MG63 (cell line): ENCODE measurements at regions not wholly inside any gene's neighbourhood (a gene's known extent, or its start where the extent isn't known, plus 50 kb on each side); places are given as distances from the start of the nearest gene placed in this dataset.
A peak's percentile ranks its signal among the peaks of the same experiment; 100 is the strongest.

Experiments used
- DNase-seq: peaks from one replicate; pipeline ENCODE4 v3.0.0-alpha.2; 2020
- H3K27me3 ChIP-seq: fragments of 250-450 bp; sonication (Bioruptor Pico); 2 replicates; pipeline ENCODE4 v1.5.1; 2020; ENCODE audit warnings: mild to moderate bottlenecking, moderate library complexity
- H3K36me3 ChIP-seq: fragments of 250-450 bp; sonication (Bioruptor Pico); 2 replicates; pipeline ENCODE4 v1.5.1; 2020; ENCODE audit warnings: mild to moderate bottlenecking, moderate library complexity
- H3K4me3 ChIP-seq: fragments of 250-450 bp; sonication (Bioruptor Pico); 2 replicates; pipeline ENCODE4 v1.5.1; 2020; ENCODE audit warnings: mild to moderate bottlenecking, moderate library complexity
- H3K9me3 ChIP-seq: fragments of 250-450 bp; sonication (Bioruptor Pico); 2 replicates; pipeline ENCODE4 v1.5.1; 2020; ENCODE audit warnings: mild to moderate bottlenecking, moderate library complexity

- DNase-seq, result no peak
- no peaks in the 10 kb centered on the region for H3K36me3 ChIP-seq
- no peaks in the 10 kb centered on the region; the same call in 1 of the 2 replicates for H3K9me3 ChIP-seq
- no peak overlapping the region for H3K4me3 ChIP-seq
- no peaks in the 10 kb centered on the region for H3K27me3 ChIP-seq
Measured at GRCh38 chr15:97052513-97052912, 722.0 kb downstream of the NR2F2 start.

DNA sequence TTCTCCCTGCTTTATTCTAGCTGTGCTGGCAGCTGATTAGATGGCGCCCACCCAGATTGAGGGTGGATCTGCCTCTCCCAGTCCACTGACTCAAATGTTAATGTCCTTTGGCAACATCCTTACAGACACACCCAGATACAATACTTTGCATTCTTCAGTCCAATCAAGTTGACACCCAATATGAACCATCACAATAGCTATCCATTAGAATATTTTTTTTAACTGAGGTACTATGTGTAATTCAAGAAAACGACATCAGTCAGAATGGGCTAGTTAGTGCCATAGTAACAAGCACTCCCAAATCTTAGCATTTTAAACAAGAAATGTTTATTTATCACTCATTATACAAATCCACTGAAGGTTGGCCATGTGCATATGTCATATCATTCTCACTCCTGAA lies 723.1 kb downstream of the NR2F2 start:
- H3K4me3 ChIP-seq, result no peak overlapping the region
- H3K9me3 ChIP-seq, result no peaks in the 10 kb centered on the region
- no peaks in the 10 kb centered on the region for H3K36me3 ChIP-seq
- H3K27me3 ChIP-seq, result no peaks in the 10 kb centered on the region
- no peak for DNase-seq

- H3K36me3 ChIP-seq, result no peaks in the 10 kb centered on the region
- H3K9me3 ChIP-seq, result no peaks in the 10 kb centered on the region
- no peaks in the 10 kb centered on the region for H3K27me3 ChIP-seq
- H3K4me3 ChIP-seq, result no peak overlapping the region
- no peak for DNase-seq
Measured at GRCh38 chr15:97057503-97057902, 727.0 kb downstream of the NR2F2 start.

GRCh38 chr15:97059281-97059680 lies 728.8 kb downstream of the NR2F2 start:
- no peaks in the 10 kb centered on the region for H3K9me3 ChIP-seq
- H3K4me3 ChIP-seq, result no peak overlapping the region
- H3K36me3 ChIP-seq, result no peaks in the 10 kb centered on the region
- no peak for DNase-seq
- H3K27me3 ChIP-seq, result no peaks in the 10 kb centered on the region

DNA sequence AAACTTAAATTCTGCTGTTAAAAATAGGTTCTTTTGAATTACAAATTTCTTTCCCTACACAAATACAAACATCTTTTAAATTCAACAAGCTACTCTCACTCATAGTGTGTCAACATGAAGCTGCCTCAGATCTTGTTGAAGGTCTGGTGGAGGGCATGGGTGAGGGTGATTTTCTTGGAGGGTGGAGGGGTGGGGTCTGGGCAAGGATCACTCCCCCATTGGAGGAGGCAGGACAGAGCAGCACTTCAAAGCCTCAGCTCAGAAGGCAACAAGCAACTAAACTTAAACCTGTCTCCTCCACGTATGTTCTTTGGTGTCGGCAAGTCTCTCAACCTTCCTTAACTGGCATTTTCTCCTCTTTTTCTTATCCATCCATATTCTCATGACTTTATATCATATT lies 730.9 kb downstream of the NR2F2 start:
- DNase-seq, result no peak
- H3K4me3 ChIP-seq, result no peak overlapping the region
- H3K36me3 ChIP-seq, result no peaks in the 10 kb centered on the region
- H3K27me3 ChIP-seq, result no peaks in the 10 kb centered on the region
- no peaks in the 10 kb centered on the region for H3K9me3 ChIP-seq

DNA sequence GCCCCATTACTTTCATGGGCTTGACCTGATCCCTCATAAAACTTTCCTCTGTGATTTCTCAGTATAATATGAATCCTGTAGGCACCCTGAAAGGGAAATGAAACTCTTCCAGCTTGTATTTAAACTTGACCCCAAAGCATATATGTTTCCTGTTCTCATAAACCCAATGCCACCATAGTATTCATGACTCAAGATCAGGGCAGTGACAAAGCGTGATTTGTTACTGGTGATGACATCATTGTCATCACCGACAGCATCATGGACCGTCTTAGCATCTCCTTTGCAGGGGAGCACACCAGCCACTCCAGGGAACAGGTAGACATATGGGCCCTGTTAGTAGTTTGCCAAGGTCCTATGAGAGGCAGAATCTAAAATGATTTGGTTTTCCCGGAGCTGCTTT lies 741.2 kb downstream of the NR2F2 start:
- Histone ChIP-seq H3K36me3 (no peaks in the 10 kb centered on the region), H3K27me3 (no peaks in the 10 kb centered on the region), H3K9me3 (no peaks in the 10 kb centered on the region; the same call in 1 of the 2 replicates), H3K4me3 (no peak overlapping the region)
- no peak for DNase-seq

GRCh38 chr15:97072545-97072944 lies 742.0 kb downstream of the NR2F2 start:
- no peak overlapping the region for H3K4me3 ChIP-seq
- DNase-seq, result no peak

GRCh38 chr15:97076011-97076410 lies 745.5 kb downstream of the NR2F2 start:
- H3K36me3 ChIP-seq, result no peaks in the 10 kb centered on the region
- H3K9me3 ChIP-seq, result no peaks in the 10 kb centered on the region; the same call in 1 of the 2 replicates
- peaks cover 1% of the 10 kb centered on the region; the same call in 1 of the 2 replicates for H3K27me3 ChIP-seq
- DNase-seq, result no peak
- H3K4me3 ChIP-seq, result no peak overlapping the region

More at GRCh38 chr15:97072545-97072944, 742.0 kb downstream of the NR2F2 start:
- no peaks in the 10 kb centered on the region for H3K36me3 ChIP-seq
- H3K27me3 ChIP-seq, result no peaks in the 10 kb centered on the region
- H3K9me3 ChIP-seq, result no peaks in the 10 kb centered on the region; the same call in 1 of the 2 replicates

DNA sequence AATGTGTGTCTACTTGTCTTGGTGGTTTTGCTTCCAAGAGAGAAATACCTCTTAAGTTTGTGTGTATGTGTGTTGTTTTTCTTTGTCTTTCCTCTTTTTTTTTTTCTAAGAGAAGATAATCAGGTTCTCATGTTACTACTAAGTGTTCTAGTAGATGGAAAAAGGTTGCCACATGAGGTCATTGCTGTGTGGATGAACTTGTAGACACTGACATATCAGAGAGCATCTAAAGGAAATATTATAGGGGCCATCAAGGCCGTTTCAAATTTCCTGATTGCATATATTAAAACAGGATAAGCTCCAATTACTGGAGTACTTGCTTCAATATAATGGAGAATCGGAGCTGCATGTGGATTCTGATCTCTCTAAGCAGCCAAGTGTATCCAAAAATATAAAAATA lies 747.5 kb downstream of the NR2F2 start:
- peaks cover 2% of the 10 kb centered on the region; the same call in 1 of the 2 replicates for H3K27me3 ChIP-seq
- no peak for DNase-seq
- no peaks in the 10 kb centered on the region; the same call in 1 of the 2 replicates for H3K9me3 ChIP-seq
- H3K36me3 ChIP-seq, result no peaks in the 10 kb centered on the region
- no peak overlapping the region for H3K4me3 ChIP-seq

GRCh38 chr15:97078591-97078990 lies 748.1 kb downstream of the NR2F2 start:
- no peak for DNase-seq
- Histone ChIP-seq H3K9me3 (no peaks in the 10 kb centered on the region; the same call in 1 of the 2 replicates), H3K36me3 (no peaks in the 10 kb centered on the region), H3K4me3 (no peak overlapping the region), H3K27me3 (peaks cover 2% of the 10 kb centered on the region; the same call in 1 of the 2 replicates)

DNA sequence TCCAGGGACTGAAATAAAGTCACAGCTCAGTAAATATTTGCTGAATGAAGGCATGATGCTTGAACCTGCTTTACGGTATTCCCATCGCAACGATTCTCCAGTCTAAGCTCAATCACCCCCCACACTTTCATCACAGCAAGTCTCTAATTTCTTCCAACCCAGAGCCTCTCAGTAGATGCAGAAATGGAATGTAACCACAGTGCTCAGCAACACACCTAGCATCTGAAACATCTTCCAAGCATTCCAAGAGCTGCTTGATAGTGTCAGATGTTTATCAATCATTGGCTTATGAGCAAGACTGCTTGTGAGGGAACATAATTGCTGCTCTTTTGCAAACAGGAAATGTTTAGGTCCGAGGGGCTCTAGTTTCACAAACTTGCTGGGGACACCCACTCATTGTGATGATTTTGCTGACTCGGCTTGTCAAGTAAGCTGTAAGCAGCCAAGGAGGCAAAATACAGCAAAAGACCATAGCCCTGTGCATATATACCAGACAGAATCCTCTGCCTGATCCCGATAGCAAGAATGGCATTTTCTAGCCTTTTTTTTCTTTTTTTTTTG lies 751.2 kb downstream of the NR2F2 start:
- Histone ChIP-seq H3K36me3 (no peaks in the 10 kb centered on the region), H3K9me3 (no peaks in the 10 kb centered on the region), H3K27me3 (peaks cover 2% of the 10 kb centered on the region; the same call in 1 of the 2 replicates), H3K4me3 (no peak overlapping the region)
- DNase-seq, result no peak

DNA sequence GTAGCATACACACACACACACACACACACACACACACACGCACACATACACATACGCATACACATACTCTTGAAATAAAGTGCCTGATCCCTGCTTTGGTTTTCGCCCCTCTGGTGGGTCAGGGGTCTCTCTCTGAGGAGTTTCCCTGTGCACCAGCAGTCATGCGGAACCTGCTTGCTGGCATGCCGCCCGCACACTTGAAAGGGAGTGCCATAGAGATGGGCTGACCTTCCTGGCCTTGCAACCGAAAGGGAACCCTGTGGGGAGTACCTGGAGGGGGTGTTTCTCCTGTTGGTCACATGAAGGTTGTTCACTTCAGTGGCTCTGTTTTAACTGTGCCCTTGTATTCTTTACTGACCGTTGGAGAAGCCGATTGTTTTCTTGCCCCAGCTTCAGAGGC lies 752.3 kb downstream of the NR2F2 start:
- peaks cover 2% of the 10 kb centered on the region; the same call in 1 of the 2 replicates for H3K27me3 ChIP-seq
- DNase-seq, result no peak
- no peaks in the 10 kb centered on the region for H3K9me3 ChIP-seq
- H3K4me3 ChIP-seq, result no peak overlapping the region
- no peaks in the 10 kb centered on the region for H3K36me3 ChIP-seq

- H3K27me3 ChIP-seq, result peaks cover 2% of the 10 kb centered on the region; the same call in 1 of the 2 replicates
- DNase-seq, result peak; percentile 12
- H3K36me3 ChIP-seq, result no peaks in the 10 kb centered on the region
- no peaks in the 10 kb centered on the region for H3K9me3 ChIP-seq
- no peak overlapping the region for H3K4me3 ChIP-seq
Measured at GRCh38 chr15:97084650-97085049, 754.1 kb downstream of the NR2F2 start.

DNA sequence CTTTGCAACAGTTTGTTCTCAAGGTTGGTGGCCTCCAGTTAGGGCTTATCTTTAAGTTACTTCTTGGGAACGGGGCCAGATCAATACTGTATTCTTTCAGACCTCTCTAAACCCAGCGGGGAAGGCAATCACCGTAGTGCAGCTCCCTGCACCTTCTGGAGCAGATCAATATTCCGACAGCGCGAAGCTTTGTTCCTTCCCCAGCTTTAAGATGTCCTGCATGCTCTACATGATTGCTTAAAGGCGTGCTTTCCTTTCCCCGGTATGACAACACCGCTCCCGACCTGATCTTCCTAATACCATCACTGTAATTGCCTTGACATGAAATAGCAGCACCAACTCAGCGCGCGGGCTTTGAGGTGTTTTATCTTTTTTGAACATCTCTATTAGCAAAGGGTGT lies 755.2 kb downstream of the NR2F2 start:
- H3K27me3 ChIP-seq, result peaks cover 2% of the 10 kb centered on the region; the same call in 1 of the 2 replicates
- H3K9me3 ChIP-seq, result no peaks in the 10 kb centered on the region
- H3K4me3 ChIP-seq, result no peak overlapping the region
- H3K36me3 ChIP-seq, result no peaks in the 10 kb centered on the region
- no peak for DNase-seq

DNA sequence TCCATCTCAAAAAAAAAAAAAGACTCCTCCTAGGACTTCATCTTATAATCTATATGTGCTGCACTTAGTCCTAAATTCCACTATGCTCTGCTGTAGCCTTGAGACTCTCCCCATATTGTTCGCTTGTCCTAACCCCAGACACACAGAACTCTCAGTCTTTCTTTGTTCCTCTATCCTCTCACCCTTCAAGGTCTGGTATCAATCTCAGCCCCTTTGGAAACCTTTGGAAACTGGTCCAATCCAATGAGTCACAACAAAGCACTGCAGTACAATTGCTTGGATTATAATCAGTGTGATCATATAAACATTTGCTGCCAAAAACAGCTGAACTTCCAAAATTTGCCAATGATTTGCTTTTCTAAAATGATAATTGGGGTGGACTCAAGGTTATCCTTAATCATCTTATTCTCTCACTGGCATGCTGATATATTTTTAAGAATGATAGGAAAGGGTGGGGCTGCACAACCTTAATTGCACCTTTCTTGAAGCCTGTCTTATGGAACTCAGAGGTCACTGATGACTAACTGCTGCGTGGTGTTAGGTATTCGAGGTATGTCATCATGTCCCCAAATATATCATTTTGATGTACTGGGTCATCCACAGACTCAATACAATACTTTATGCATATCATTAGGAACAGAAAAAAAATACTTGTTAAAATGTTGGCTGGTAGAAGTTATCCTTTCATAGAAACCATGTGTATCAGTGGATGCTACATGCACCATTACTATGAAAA lies 756.7 kb downstream of the NR2F2 start:
- H3K9me3 ChIP-seq, result no peaks in the 10 kb centered on the region
- no peaks in the 10 kb centered on the region for H3K36me3 ChIP-seq
- H3K4me3 ChIP-seq, result no peak overlapping the region
- DNase-seq, result peak; percentile 46
- H3K27me3 ChIP-seq, result no peaks in the 10 kb centered on the region

- H3K27me3 ChIP-seq, result no peaks in the 10 kb centered on the region
- no peaks in the 10 kb centered on the region for H3K36me3 ChIP-seq
- DNase-seq, result no peak
- no peak overlapping the region for H3K4me3 ChIP-seq
- H3K9me3 ChIP-seq, result no peaks in the 10 kb centered on the region
Measured at GRCh38 chr15:97091093-97091492, 760.6 kb downstream of the NR2F2 start.

GRCh38 chr15:97092656-97093055 lies 762.2 kb downstream of the NR2F2 start:
- no peaks in the 10 kb centered on the region for H3K27me3 ChIP-seq
- H3K9me3 ChIP-seq, result no peaks in the 10 kb centered on the region
- H3K36me3 ChIP-seq, result no peaks in the 10 kb centered on the region
- H3K4me3 ChIP-seq, result no peak overlapping the region
- no peak for DNase-seq

GRCh38 chr15:97096303-97096835 lies 765.9 kb downstream of the NR2F2 start:
- Histone ChIP-seq H3K4me3 (no peak overlapping the region), H3K27me3 (no peaks in the 10 kb centered on the region), H3K9me3 (no peaks in the 10 kb centered on the region), H3K36me3 (no peaks in the 10 kb centered on the region)
- DNase-seq, result no peak
